Astrocyte of the cerebellum (primary cell): ENCODE measurements at regions not wholly inside any gene's neighbourhood (a gene's known extent, or its start where the extent isn't known, plus 50 kb on each side); places are given as distances from the start of the nearest gene placed in this dataset.

Experiments
- DNase-seq: peaks from one replicate; pipeline ENCODE4 v3.0.0-alpha.2; 2011; ENCODE audit warnings: low read depth
- H3K4me3 ChIP-seq: 2 replicates; pipeline ENCODE4 v1.5.1; 2011; ENCODE audit warnings: mild to moderate bottlenecking, low read depth, low read length, moderate library complexity
- CTCF ChIP-seq: IDR thresholded peaks from 2 replicates; pipeline ENCODE4 v1.5.1; 2012; ENCODE audit warnings: low read length, low read depth, moderate library complexity, mild to moderate bottlenecking; ENCODE audit errors: missing control alignments
- in situ Hi-C: cut with HindIII; loops from 2 replicates; pipeline ENCODE4 v1.10.0; 2017; ENCODE audit warnings: low sequenced_read_pairs

GRCh38 chr5:20420991-20421595 is 433.1 kb upstream of the CDH18 start:
- no peak for DNase-seq
- no peak for TF ChIP-seq CTCF
- no peak overlapping the region for H3K4me3 ChIP-seq
- in situ Hi-C loops: no loop called here
